H1 (cell line): ENCODE measurements at regions not wholly inside any gene's neighbourhood (a gene's known extent, or its start where the extent isn't known, plus 50 kb on each side); places are given as distances from the start of the nearest gene placed in this dataset.

ENCODE experiments used
- CTCF ChIA-PET: fragments of 300-600 bp; sonication (Branson Sonifier 250); formaldehyde crosslinking; loops from one replicate; lab custom pipeline; 2021; ENCODE audit not compliant: partially characterized antibody; lab: Charles Lee
- POLR2A ChIA-PET: fragments of 300-600 bp; sonication (Branson Sonifier 250); formaldehyde crosslinking; loops from one replicate; lab custom pipeline; 2021; ENCODE audit warnings: inconsistent platforms; ENCODE audit not compliant: partially characterized antibody; lab: Charles Lee
- DNase-seq, 2 experiments: peaks; one replicate each; pipeline versions ENCODE4 v3.0.0 to v3.0.0-alpha.2; 2010 to 2022; ENCODE audit warnings: low spot score in 2 of 2, low read depth in 1 of 2, mixed read lengths in 1 of 2
- FAIRE-seq: peaks from 2 replicates; lab custom pipeline; 2011; peaks lifted over from hg19 to GRCh38; lab: Jason Lieb, UNC
- H2AFZ ChIP-seq: 2 replicates; pipeline ENCODE4 v1.8.1; 2012; ENCODE audit warnings: low read length, inconsistent platforms
- H2AK5ac ChIP-seq: 2 replicates; pipeline ENCODE4 v1.6.1; 2013; ENCODE audit warnings: low read depth, low read length
- H2BK120ac ChIP-seq: replicated peaks from 2 replicates; pipeline ENCODE3; 2013; ENCODE audit warnings: low read depth, low read length, inconsistent platforms
- H2BK12ac ChIP-seq: 2 replicates; pipeline ENCODE4 v1.6.1; 2013; ENCODE audit warnings: low read depth, low read length
- H2BK15ac ChIP-seq: 2 replicates; pipeline ENCODE4 v1.6.1; 2013; ENCODE audit warnings: low read length
- H2BK20ac ChIP-seq: 2 replicates; pipeline ENCODE4 v1.6.1; 2013; ENCODE audit warnings: low read length
- H2BK5ac ChIP-seq: 2 replicates; pipeline ENCODE4 v1.6.1; 2013; ENCODE audit warnings: low read depth, low read length
- H3K14ac ChIP-seq: 2 replicates; pipeline ENCODE4 v1.6.1; 2013; ENCODE audit warnings: inconsistent platforms; ENCODE audit not compliant: insufficient read length
- H3K18ac ChIP-seq: 2 replicates; pipeline ENCODE4 v1.6.1; 2013; ENCODE audit warnings: low read length; ENCODE audit errors: extremely low read depth
- H3K23ac ChIP-seq: 2 replicates; pipeline ENCODE4 v1.6.1; 2013; ENCODE audit warnings: inconsistent platforms; ENCODE audit not compliant: insufficient read length
- H3K23me2 ChIP-seq: 2 replicates; pipeline ENCODE4 v1.6.1; 2013; ENCODE audit warnings: low read depth, low read length
- H3K27ac ChIP-seq: 2 replicates; pipeline ENCODE4 v1.6.1; 2011; ENCODE audit warnings: low read depth, low read length, inconsistent platforms
- H3K27me3 ChIP-seq, 4 experiments: replicated peaks in 1 of 4; 1 replicate in 1 of 4; 2 replicates in 3 of 4; pipeline versions ENCODE4 v1.6.1 to v1.8.1; 2011 to 2013; ENCODE audit warnings: low read length in 3 of 4, mild to moderate bottlenecking in 3 of 4, inconsistent platforms in 2 of 4, mixed read lengths in 2 of 4, moderate library complexity in 1 of 4; ENCODE audit not compliant: control insufficient read depth in 3 of 4, insufficient read depth in 3 of 4; ENCODE audit errors: extremely low read depth in 1 of 4
- H3K36me3 ChIP-seq, 4 experiments: 2 replicates each; pipeline versions ENCODE4 v1.6.1 to v1.8.1; 2011 to 2013; ENCODE audit warnings: mild to moderate bottlenecking in 4 of 4, low read length in 3 of 4, moderate library complexity in 2 of 4, control low read depth in 1 of 4, inconsistent platforms in 1 of 4; ENCODE audit not compliant: insufficient read depth in 4 of 4, control insufficient read depth in 2 of 4
- H3K4ac ChIP-seq: replicated peaks from 2 replicates; pipeline ENCODE3; 2013; ENCODE audit warnings: low read length, low read depth, mixed read lengths, inconsistent platforms; ENCODE audit not compliant: insufficient read length
- H3K4me1 ChIP-seq, 4 experiments: replicated peaks in 1 of 4; 1 replicate in 1 of 4; 2 replicates in 3 of 4; pipeline versions ENCODE4 v1.6.1 to v1.8.1; 2011 to 2013; ENCODE audit warnings: low read length in 3 of 4, inconsistent platforms in 2 of 4, mixed read lengths in 1 of 4; ENCODE audit not compliant: insufficient read depth in 4 of 4, control insufficient read depth in 3 of 4
- H3K4me2 ChIP-seq, 2 experiments: 2 replicates each; pipeline versions ENCODE4 v1.6.1 to v1.8.1; 2011 to 2013; ENCODE audit warnings: low read depth in 2 of 2, low read length in 2 of 2, control low read depth in 1 of 2, inconsistent platforms in 1 of 2, mild to moderate bottlenecking in 1 of 2; ENCODE audit not compliant: insufficient read depth in 1 of 2
- H3K4me3 ChIP-seq, 4 experiments: fragments of 200-600, 300-600 bp in 1 of 4; sonication (generic), shearing (Covaris generic), sonication (Bioruptor Twin) in 1 of 4; 2 replicates each; pipeline versions ENCODE4 v1.5.1 to v1.8.1; 2011 to 2016; ENCODE audit warnings: low read length in 4 of 4, low read depth in 3 of 4, control low read depth in 2 of 4, inconsistent platforms in 2 of 4, mild to moderate bottlenecking in 2 of 4, mixed read lengths in 1 of 4, moderate library complexity in 1 of 4; ENCODE audit not compliant: insufficient read depth in 2 of 4; ENCODE audit errors: extremely low read depth in 1 of 4
- H3K56ac ChIP-seq: replicated peaks from 2 replicates; pipeline ENCODE3; 2013; ENCODE audit warnings: low read depth, mild to moderate bottlenecking, mixed read lengths, low read length, inconsistent platforms; ENCODE audit not compliant: insufficient read length
- H3K79me1 ChIP-seq: 2 replicates; pipeline ENCODE4 v1.6.1; 2013; ENCODE audit warnings: low read depth, low read length, control low read depth
- H3K79me2 ChIP-seq, 2 experiments: 2 replicates each; pipeline versions ENCODE4 v1.6.1 to v1.8.1; 2012 to 2013; ENCODE audit warnings: low read length in 2 of 2, mild to moderate bottlenecking in 2 of 2, inconsistent platforms in 1 of 2; ENCODE audit not compliant: insufficient read depth in 2 of 2, control insufficient read depth in 1 of 2
- H3K9ac ChIP-seq, 4 experiments: replicated peaks in 1 of 4; 1 replicate in 1 of 4; 2 replicates in 3 of 4; pipeline versions ENCODE4 v1.6.1 to v1.8.1; 2011 to 2013; ENCODE audit warnings: low read depth in 3 of 4, low read length in 3 of 4, control low read depth in 2 of 4, mild to moderate bottlenecking in 2 of 4, moderate library complexity in 2 of 4, inconsistent platforms in 1 of 4; ENCODE audit errors: extremely low read depth in 1 of 4
- H3K9me3 ChIP-seq, 2 experiments: 2 replicates each; pipeline versions ENCODE4 v1.6.1 to v1.8.1; 2012 to 2013; ENCODE audit warnings: mild to moderate bottlenecking in 2 of 2, moderate library complexity in 2 of 2, control low read depth in 1 of 2, inconsistent platforms in 1 of 2, low read depth in 1 of 2, low read length in 1 of 2, mixed read lengths in 1 of 2; ENCODE audit not compliant: insufficient read depth in 2 of 2
- H4K20me1 ChIP-seq, 2 experiments: replicated peaks in 1 of 2; 2 replicates each; pipeline versions ENCODE3 to v1.8.1; 2011 to 2013; ENCODE audit warnings: inconsistent platforms in 2 of 2, low read length in 2 of 2, mild to moderate bottlenecking in 1 of 2; ENCODE audit not compliant: insufficient read depth in 2 of 2, control insufficient read depth in 1 of 2
- H4K5ac ChIP-seq: 2 replicates; pipeline ENCODE4 v1.6.1; 2013; ENCODE audit warnings: low read length, low read depth, mixed read lengths, inconsistent platforms; ENCODE audit not compliant: insufficient read length
- H4K8ac ChIP-seq: 2 replicates; pipeline ENCODE4 v1.8.0; 2013; ENCODE audit warnings: mild to moderate bottlenecking, moderate library complexity, low read length, inconsistent platforms; ENCODE audit not compliant: insufficient read depth; ENCODE audit errors: extremely low read depth
- H4K91ac ChIP-seq: replicated peaks from 2 replicates; pipeline ENCODE3; 2013; ENCODE audit warnings: low read length, mixed read lengths, inconsistent platforms; ENCODE audit not compliant: insufficient read length
- CHD2 ChIP-seq: IDR thresholded peaks from 2 replicates; pipeline ENCODE4 v1.6.1; 2012; ENCODE audit warnings: low read length, improper control_type of control experiment
- EP300 ChIP-seq, 2 experiments: IDR thresholded peaks; 1 replicate in 1 of 2; 2 replicates in 1 of 2; pipeline ENCODE4 v1.6.1; 2011 to 2012; ENCODE audit warnings: low read depth in 2 of 2, low read length in 2 of 2, mild to moderate bottlenecking in 2 of 2, borderline replicate concordance in 1 of 2, inconsistent platforms in 1 of 2, moderate library complexity in 1 of 2
- FOSL1 ChIP-seq: IDR thresholded peaks from 2 replicates; pipeline ENCODE4 v1.6.1; 2011; ENCODE audit warnings: mild to moderate bottlenecking, low read depth, low read length, moderate library complexity; ENCODE audit not compliant: insufficient read depth
- JUN ChIP-seq: IDR thresholded peaks from 2 replicates; pipeline ENCODE4 v1.6.1; 2011; ENCODE audit warnings: low read depth, mild to moderate bottlenecking, improper control_type of control experiment, low read length
- NANOG ChIP-seq: IDR thresholded peaks from 2 replicates; pipeline ENCODE4 v1.6.1; 2011; ENCODE audit warnings: low read length, low read depth, mild to moderate bottlenecking, inconsistent platforms; ENCODE audit not compliant: insufficient read depth, poor library complexity, severe bottlenecking
- NRF1 ChIP-seq: IDR thresholded peaks from 2 replicates; pipeline ENCODE4 v1.6.1; 2011; ENCODE audit warnings: mild to moderate bottlenecking, low read depth, low read length, improper control_type of control experiment
- POLR2A ChIP-seq, 2 experiments: IDR thresholded peaks; 1 replicate in 1 of 2; 2 replicates in 1 of 2; pipeline ENCODE4 v1.6.1; 2011; ENCODE audit warnings: low read depth in 2 of 2, low read length in 2 of 2, mild to moderate bottlenecking in 2 of 2; ENCODE audit errors: control extremely low read depth in 1 of 2
- SRF ChIP-seq: IDR thresholded peaks from 2 replicates; pipeline ENCODE4 v1.6.1; 2011; ENCODE audit warnings: mild to moderate bottlenecking, low read depth, low read length, moderate library complexity
- TAF7 ChIP-seq: optimal IDR thresholded peaks from 2 replicates; pipeline ENCODE3; 2011; ENCODE audit warnings: low read depth, mild to moderate bottlenecking, inconsistent platforms, low read length, moderate library complexity, borderline replicate concordance
- WGBS, 2 experiments: shearing (Covaris generic) in 1 of 2; methylation state at CpG; one replicate each; pipeline versions ENCODE4 v1.1.6 to v1.1.7; 2013 to 2015; ENCODE audit warnings: low lambda C conversion rate in 2 of 2, mixed read lengths in 2 of 2, inconsistent platforms in 1 of 2, low coverage in 1 of 2, missing lambda C conversion rate in 1 of 2; ENCODE audit not compliant: insufficient replicate concordance in 2 of 2, insufficient coverage in 1 of 2, insufficient read length in 1 of 2; ENCODE audit errors: extremely low coverage in 1 of 2, missing lambda C conversion rate in 1 of 2; 5-methylcytosine and 5-hydroxymethylcytosine counted together

DNA sequence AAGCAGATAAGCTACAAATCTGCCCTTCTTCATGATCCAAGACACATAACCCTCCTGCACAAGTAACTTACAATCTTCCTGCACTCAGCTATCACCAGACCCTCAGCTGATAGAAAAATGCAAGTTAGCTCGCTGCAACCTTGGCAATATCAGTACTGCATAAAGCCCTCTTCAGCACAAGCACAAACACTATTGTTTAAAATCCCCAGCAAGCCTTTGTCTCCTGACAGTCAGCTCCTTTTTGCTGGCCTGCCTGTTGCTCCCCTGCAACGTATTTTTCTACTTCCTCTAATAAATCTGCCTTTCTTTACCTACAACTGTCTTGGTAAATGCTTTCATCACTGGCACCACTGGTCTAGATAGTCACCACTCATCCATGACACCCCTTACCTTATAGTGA is 59.8 kb downstream of the BAMBI start:
- no peak overlapping the region for H3K9ac ChIP-seq
- H3K23ac ChIP-seq = no peak overlapping the region
- H3K56ac ChIP-seq = no peak overlapping the region
- no peak overlapping the region for H4K5ac ChIP-seq
- no peak overlapping the region for H2BK5ac ChIP-seq
- no peak overlapping the region for H4K8ac ChIP-seq
- H3K18ac ChIP-seq = no peak overlapping the region
- no peak for TF ChIP-seq EP300 (IDR thresholded peaks at IDR 0.05; ENCODE audit: borderline replicate concordance in 1 of 2, low read depth in 2 of 2, low read length in 2 of 2)
- TF ChIP-seq JUN = no peak
- TF ChIP-seq SRF = no peak
- no peak for TF ChIP-seq FOSL1
- TF ChIP-seq POLR2A (IDR thresholded peaks at IDR 0.05; ENCODE audit: control extremely low read depth in 1 of 2, low read depth in 2 of 2, low read length in 2 of 2) = no peak
- no peak for TF ChIP-seq CHD2
- TF ChIP-seq NANOG = no peak
- TF ChIP-seq NRF1 = no peak
- no peak for TF ChIP-seq TAF7
- no peaks in the 10 kb centered on the region for H3K79me2 ChIP-seq
- ChIA-PET CTCF (interaction anchor here (0.5 to 1.8 kb wide), 15 partner anchors 8 to 649 kb away, joined by 3 to 7 read pairs (median 4); no protein-coding TSS in a partner anchor), POLR2A (no interaction called here)
- H2BK12ac ChIP-seq = no peak overlapping the region
- H3K23me2 ChIP-seq = no peaks in the 10 kb centered on the region
- FAIRE-seq (no peak), DNase-seq (no peak)
- no peak overlapping the region for H2BK120ac ChIP-seq
- H3K4me3 ChIP-seq = no peak overlapping the region
- no peak overlapping the region for H3K4ac ChIP-seq
- H3K36me3 ChIP-seq = no peaks in the 10 kb centered on the region
- H2AFZ ChIP-seq = no peak overlapping the region; the same call in 1 of the 2 replicates
- H3K27me3 ChIP-seq = no peaks in the 10 kb centered on the region
- no peak overlapping the region for H2BK15ac ChIP-seq
- H2AK5ac ChIP-seq = no peak overlapping the region
- H3K79me1 ChIP-seq = no peaks in the 10 kb centered on the region
- 69% methylated on average over 2 of the region's 2 CpGs; no CpG with 5 or more reads in 1 of the 2 experiments for WGBS, 2 experiments
- 0 out of 4 replicates have a peak, but pooled peaks cover 3 to 4% of the 10 kb centered on the region in 2 experiments for H3K9me3 ChIP-seq
- no peaks in the 10 kb centered on the region for H3K4me1 ChIP-seq
- H4K91ac ChIP-seq = no peak overlapping the region
- no peak overlapping the region for H3K14ac ChIP-seq
- H3K4me2 ChIP-seq = no peak overlapping the region
- H2BK20ac ChIP-seq = no peak overlapping the region
- H4K20me1 ChIP-seq = no peaks in the 10 kb centered on the region
- no peak overlapping the region for H3K27ac ChIP-seq
